Cardiac muscle cell (in vitro differentiated cells and primary cell): ENCODE measurements at regions not wholly inside any gene's neighbourhood (a gene's known extent, or its start where the extent isn't known, plus 50 kb on each side); places are given as distances from the start of the nearest gene placed in this dataset.

Experiments used
- DNase-seq, 2 donors: peaks; one replicate each; pipeline versions ENCODE4 v3.0.0 to v3.0.0-alpha.2; 2010 to 2017; ENCODE audit warnings: low read depth in 1 of 2, low spot score in 1 of 2
- H3K27ac ChIP-seq: fragments of 200-600 bp; sonication (generic); 2 replicates; pipeline ENCODE4 v1.5.1; 2016
- H3K27me3 ChIP-seq: fragments of 200-600 bp; sonication (generic); 2 replicates; pipeline ENCODE4 v1.6.0; 2016; ENCODE audit warnings: control low read depth
- H3K36me3 ChIP-seq: fragments of 200-600 bp; sonication (generic); 2 replicates; pipeline ENCODE4 v1.5.1; 2016; ENCODE audit warnings: control low read depth
- H3K4me1 ChIP-seq: fragments of 200-600 bp; sonication (generic); 2 replicates; pipeline ENCODE4 v1.8.1; 2017; ENCODE audit warnings: low read depth, mild to moderate bottlenecking, mixed run types
- H3K4me3 ChIP-seq: fragments of 200-600 bp; sonication (generic); 2 replicates; pipeline ENCODE4 v1.5.1; 2016; ENCODE audit warnings: mild to moderate bottlenecking
- H3K9me3 ChIP-seq: fragments of 200-600 bp; sonication (generic); 2 replicates; pipeline ENCODE4 v1.5.1; 2017; ENCODE audit warnings: low read depth, mild to moderate bottlenecking, control low read depth
- CTCF ChIP-seq: IDR thresholded peaks from 2 replicates; pipeline ENCODE4 v1.5.1; 2012; ENCODE audit warnings: low read depth, mild to moderate bottlenecking, low read length

- Histone ChIP-seq H3K36me3 (no peaks in the 10 kb centered on the region), H3K4me1 (no peaks in the 10 kb centered on the region), H3K27ac (no peak overlapping the region), H3K9me3 (no peaks in the 10 kb centered on the region), H3K4me3 (no peak overlapping the region), H3K27me3 (no peaks in the 10 kb centered on the region)
- no peak for TF ChIP-seq CTCF
- DNase-seq: peak in 1 of 2 donors; percentile 27
These were observed 221.5 kb upstream of the NCKAP5 start for GRCh38 chr2:133789743-133790142.

GRCh38 chr2:133790711-133791110 lies 222.4 kb upstream of the NCKAP5 start:
- Histone ChIP-seq H3K4me3 (no peak overlapping the region), H3K9me3 (no peaks in the 10 kb centered on the region), H3K27ac (no peak overlapping the region), H3K36me3 (no peaks in the 10 kb centered on the region), H3K4me1 (no peaks in the 10 kb centered on the region), H3K27me3 (no peaks in the 10 kb centered on the region)
- TF ChIP-seq CTCF: no peak
- peak in 1 of 2 donors; percentile 11 for DNase-seq

- Histone ChIP-seq H3K36me3 (no peaks in the 10 kb centered on the region), H3K4me3 (no peak overlapping the region), H3K27me3 (no peaks in the 10 kb centered on the region), H3K4me1 (no peaks in the 10 kb centered on the region), H3K27ac (no peak overlapping the region), H3K9me3 (no peaks in the 10 kb centered on the region)
- TF ChIP-seq CTCF: no peak
- DNase-seq: peak in 1 of 2 donors; percentile 35
These were observed 222.9 kb upstream of the NCKAP5 start for GRCh38 chr2:133791191-133791590.

GRCh38 chr2:133792223-133792622 lies 224.0 kb upstream of the NCKAP5 start:
- no peak for TF ChIP-seq CTCF
- Histone ChIP-seq H3K27me3 (no peaks in the 10 kb centered on the region), H3K4me1 (no peaks in the 10 kb centered on the region), H3K27ac (no peak overlapping the region), H3K9me3 (no peaks in the 10 kb centered on the region), H3K36me3 (no peaks in the 10 kb centered on the region), H3K4me3 (no peak overlapping the region)
- no peak for DNase-seq

GRCh38 chr2:133794114-133794513 lies 225.9 kb upstream of the NCKAP5 start:
- Histone ChIP-seq H3K36me3 (no peaks in the 10 kb centered on the region), H3K9me3 (no peaks in the 10 kb centered on the region), H3K27ac (no peak overlapping the region), H3K27me3 (no peaks in the 10 kb centered on the region), H3K4me3 (no peak overlapping the region), H3K4me1 (no peaks in the 10 kb centered on the region)
- DNase-seq: no peak
- TF ChIP-seq CTCF: no peak

GRCh38 chr2:133801946-133802345 lies 233.7 kb upstream of the NCKAP5 start:
- TF ChIP-seq CTCF: no peak
- H3K27me3 ChIP-seq: no peaks in the 10 kb centered on the region

More at GRCh38 chr2:133801946-133802345, 233.7 kb upstream of the NCKAP5 start:
- no peak overlapping the region for H3K27ac ChIP-seq
- no peak overlapping the region for H3K4me3 ChIP-seq
- DNase-seq: no peak
- no peaks in the 10 kb centered on the region for H3K9me3 ChIP-seq
- H3K4me1 ChIP-seq: no peaks in the 10 kb centered on the region
- H3K36me3 ChIP-seq: no peaks in the 10 kb centered on the region
